A673 (cell line): ENCODE measurements at regions not wholly inside any gene's neighbourhood (a gene's known extent, or its start where the extent isn't known, plus 50 kb on each side); places are given as distances from the start of the nearest gene placed in this dataset.

Source experiments
- BruUV-seq: library from RNA; stranded (reverse); fragments of 400-500 nt; replicated peaks from 2 replicates; lab custom pipeline; 2021; lab: Mats Ljungman, UMichigan
- CTCF ChIA-PET: fragments of 300-600 bp; sonication (Branson Sonifier 250); formaldehyde crosslinking; loops from one replicate; lab custom pipeline; 2022; ENCODE audit warnings: antibody characterized with exemption; lab: Charles Lee
- POLR2A ChIA-PET: fragments of 300-600 bp; sonication (Branson Sonifier 250); formaldehyde crosslinking; loops from one replicate; lab custom pipeline; 2022; ENCODE audit warnings: antibody characterized with exemption; ENCODE audit not compliant: low non-redundant PET; lab: Charles Lee
- DNase-seq: peaks from one replicate; pipeline ENCODE4 v3.0.0-alpha.2; 2015; ENCODE audit warnings: low spot score
- H3K27ac ChIP-seq: fragments of 200-600 bp; sonication (generic); 2 replicates; pipeline ENCODE4 v1.5.1; 2016; ENCODE audit warnings: mixed run types, low read depth, mild to moderate bottlenecking, mixed read lengths, antibody characterized with exemption, low read length; ENCODE audit not compliant: poor library complexity, severe bottlenecking
- H3K27me3 ChIP-seq: fragments of 200-600 bp; sonication (generic); replicated peaks from 2 replicates; pipeline ENCODE4 v1.6.1; 2017; ENCODE audit warnings: mixed run types, low read depth, mild to moderate bottlenecking, mixed read lengths, antibody characterized with exemption, low read length; ENCODE audit not compliant: insufficient read depth, poor library complexity
- H3K36me3 ChIP-seq: fragments of 200-600 bp; sonication (generic); 2 replicates; pipeline ENCODE4 v1.6.1; 2016; ENCODE audit warnings: mixed run types, mild to moderate bottlenecking, mixed read lengths, antibody characterized with exemption, low read length; ENCODE audit not compliant: insufficient read depth, poor library complexity, severe bottlenecking
- H3K4me1 ChIP-seq: fragments of 200-600 bp; sonication (generic); 2 replicates; pipeline ENCODE4 v1.6.1; 2017; ENCODE audit warnings: mixed run types, mild to moderate bottlenecking, mixed read lengths, antibody characterized with exemption, low read length; ENCODE audit not compliant: insufficient read depth, poor library complexity, severe bottlenecking
- H3K4me3 ChIP-seq: fragments of 200-600 bp; sonication (generic); 2 replicates; pipeline ENCODE4 v1.5.1; 2016; ENCODE audit warnings: low read depth, mixed run types, mild to moderate bottlenecking, mixed read lengths, low read length; ENCODE audit not compliant: poor library complexity, severe bottlenecking
- H3K9me3 ChIP-seq: fragments of 200-600 bp; sonication (generic); 2 replicates; pipeline ENCODE4 v1.6.1; 2016; ENCODE audit warnings: mixed run types, low read depth, mild to moderate bottlenecking, mixed read lengths, antibody characterized with exemption, low read length; ENCODE audit not compliant: poor library complexity, severe bottlenecking
- EZH2 ChIP-seq: fragments of 200-600 bp; sonication (generic); IDR thresholded peaks from 2 replicates; pipeline ENCODE4 v1.6.1; 2017; ENCODE audit warnings: borderline replicate concordance, low read depth, mild to moderate bottlenecking, mixed read lengths, antibody characterized with exemption, low read length; ENCODE audit not compliant: poor library complexity, severe bottlenecking
- intact Hi-C: fragments of 100-400 bp; cut with micrococcal nuclease; formaldehyde crosslinking; loops from one replicate; pipeline ENCODE4 v1.10.0; 2022; ENCODE audit not compliant: unreplicated experiment
- TF ChIP-seq, protein P1 (sequence below): fragments of 300-800, 200-600 bp; sonication (generic); conservative IDR thresholded peaks from 2 replicates; pipeline ENCODE4 v1.5.1; 2017; ENCODE audit warnings: low read depth, mild to moderate bottlenecking, antibody characterized with exemption, low read length, moderate library complexity, mixed read lengths

DNA sequence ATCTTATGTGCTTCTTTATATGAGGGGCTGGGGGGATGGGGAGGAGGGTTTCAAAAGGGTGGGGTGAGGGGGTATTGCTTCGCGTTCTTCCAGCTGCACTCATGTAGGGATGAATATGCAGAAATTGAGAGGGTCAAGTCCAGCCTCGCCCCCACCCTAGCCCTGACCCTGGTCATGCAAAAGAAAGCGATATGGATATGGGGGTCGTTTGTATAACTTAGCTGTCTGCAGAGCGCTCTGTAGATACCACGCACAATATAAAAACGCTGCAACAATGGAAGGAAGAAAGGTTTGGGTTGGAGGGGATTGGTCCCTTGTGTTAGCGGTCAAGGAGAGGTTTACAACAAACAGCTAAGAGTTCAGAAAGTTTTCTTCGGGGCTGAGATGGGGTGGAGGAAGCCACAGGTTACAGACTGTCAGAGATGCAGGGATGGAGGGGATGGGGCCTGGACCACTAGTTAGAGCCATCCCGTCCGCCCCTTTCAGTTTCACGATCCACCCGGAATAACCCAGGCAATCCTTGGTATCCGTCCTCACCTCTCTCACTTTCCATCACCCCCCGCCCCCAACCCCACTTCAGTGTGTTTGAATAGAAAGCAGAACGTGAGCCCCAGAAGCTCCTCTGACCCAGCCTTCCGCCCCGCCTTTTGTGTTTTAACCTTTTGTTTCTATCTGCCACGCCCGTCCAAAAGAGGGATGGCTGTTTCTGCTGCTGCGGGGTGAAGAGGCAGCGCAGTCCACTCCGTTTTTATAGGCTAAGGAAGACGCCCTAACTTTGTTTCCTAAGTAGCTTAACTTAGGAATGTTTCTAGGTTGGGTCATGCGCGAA, 73.5 kb downstream of the SOX4 start:
- no peaks in the 10 kb centered on the region for H3K9me3 ChIP-seq
- no TSS peak for BruUV-seq
- intact Hi-C loops: no loop called here
- H3K27me3 ChIP-seq: peaks cover 71% of the 10 kb centered on the region
- POLR2A ChIA-PET: no interaction called here
- no peaks in the 10 kb centered on the region for H3K36me3 ChIP-seq
- no peak overlapping the region for H3K27ac ChIP-seq
- CTCF ChIA-PET: interaction anchor here (0.5 kb wide), 1 partner anchor 10 kb away, joined by 6 read pairs; no protein-coding TSS in a partner anchor
- no peak for TF ChIP-seq EZH2
- TF ChIP-seq, protein P1, sequence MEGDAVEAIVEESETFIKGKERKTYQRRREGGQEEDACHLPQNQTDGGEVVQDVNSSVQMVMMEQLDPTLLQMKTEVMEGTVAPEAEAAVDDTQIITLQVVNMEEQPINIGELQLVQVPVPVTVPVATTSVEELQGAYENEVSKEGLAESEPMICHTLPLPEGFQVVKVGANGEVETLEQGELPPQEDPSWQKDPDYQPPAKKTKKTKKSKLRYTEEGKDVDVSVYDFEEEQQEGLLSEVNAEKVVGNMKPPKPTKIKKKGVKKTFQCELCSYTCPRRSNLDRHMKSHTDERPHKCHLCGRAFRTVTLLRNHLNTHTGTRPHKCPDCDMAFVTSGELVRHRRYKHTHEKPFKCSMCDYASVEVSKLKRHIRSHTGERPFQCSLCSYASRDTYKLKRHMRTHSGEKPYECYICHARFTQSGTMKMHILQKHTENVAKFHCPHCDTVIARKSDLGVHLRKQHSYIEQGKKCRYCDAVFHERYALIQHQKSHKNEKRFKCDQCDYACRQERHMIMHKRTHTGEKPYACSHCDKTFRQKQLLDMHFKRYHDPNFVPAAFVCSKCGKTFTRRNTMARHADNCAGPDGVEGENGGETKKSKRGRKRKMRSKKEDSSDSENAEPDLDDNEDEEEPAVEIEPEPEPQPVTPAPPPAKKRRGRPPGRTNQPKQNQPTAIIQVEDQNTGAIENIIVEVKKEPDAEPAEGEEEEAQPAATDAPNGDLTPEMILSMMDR: no peak
- no peak for DNase-seq
- no peak overlapping the region for H3K4me3 ChIP-seq
- H3K4me1 ChIP-seq: peaks cover 19% of the 10 kb centered on the region

DNA sequence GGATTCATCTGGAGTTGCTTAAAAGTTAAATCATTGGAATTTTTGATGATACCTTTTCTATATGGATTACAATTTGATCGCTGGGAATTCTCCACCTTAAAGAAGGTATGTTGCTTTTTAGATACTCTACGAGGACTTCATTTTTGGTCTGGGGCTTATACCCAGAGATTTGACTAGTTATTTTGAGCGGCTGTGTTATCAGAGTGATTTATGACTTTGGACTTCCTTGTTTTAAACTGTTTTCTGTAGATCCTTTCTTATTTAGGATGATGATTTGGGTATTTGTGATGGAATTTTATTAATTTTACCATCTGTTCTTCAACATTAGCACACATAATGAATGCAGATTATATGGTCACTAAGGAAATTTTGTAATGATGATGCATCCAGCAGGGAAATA, 75.2 kb downstream of the SOX4 start:
- H3K27ac ChIP-seq: no peak overlapping the region
- no peak for TF ChIP-seq EZH2
- TF ChIP-seq, protein P1: no peak
- H3K36me3 ChIP-seq: no peaks in the 10 kb centered on the region
- H3K9me3 ChIP-seq: no peaks in the 10 kb centered on the region
- peaks cover 53% of the 10 kb centered on the region for H3K27me3 ChIP-seq
- intact Hi-C loops: no loop called here
- CTCF ChIA-PET: no interaction called here
- POLR2A ChIA-PET: no interaction called here
- no TSS peak for BruUV-seq
- peaks cover 19% of the 10 kb centered on the region for H3K4me1 ChIP-seq
- no peak overlapping the region for H3K4me3 ChIP-seq
- no peak for DNase-seq

DNA sequence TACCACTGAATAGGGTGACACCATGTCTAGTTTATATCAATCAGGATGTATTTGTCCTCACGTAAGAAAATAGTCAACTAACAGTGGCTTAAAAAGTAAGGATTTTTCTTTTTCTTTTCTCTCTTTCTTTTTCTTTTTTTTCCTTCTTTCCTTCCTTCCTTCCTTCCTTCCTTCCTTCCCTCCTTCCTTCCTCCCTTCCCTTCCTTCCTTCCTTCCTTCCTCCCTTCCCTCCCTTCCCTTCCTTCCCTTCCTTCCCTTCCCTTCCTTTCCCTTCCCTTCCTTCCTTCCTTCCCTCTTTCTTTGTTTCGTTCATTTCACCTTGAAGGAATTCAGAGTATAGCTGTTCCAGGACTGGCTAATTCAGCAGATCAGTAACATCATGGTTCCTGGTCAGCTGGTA, 83.2 kb downstream of the SOX4 start:
- no peak for TF ChIP-seq EZH2
- TF ChIP-seq, protein P1: no peak
- ChIA-PET POLR2A (no interaction called here), CTCF (interaction anchor here (0.6 kb wide), 1 partner anchor 10 kb away, joined by 6 read pairs; no protein-coding TSS in a partner anchor)
- intact Hi-C loops: no loop called here
- H3K4me3 ChIP-seq: no peak overlapping the region
- no peaks in the 10 kb centered on the region for H3K27me3 ChIP-seq
- BruUV-seq: no TSS peak
- no peaks in the 10 kb centered on the region for H3K36me3 ChIP-seq
- H3K4me1 ChIP-seq: no peaks in the 10 kb centered on the region
- no peak for DNase-seq
- no peaks in the 10 kb centered on the region for H3K9me3 ChIP-seq
- no peak overlapping the region for H3K27ac ChIP-seq
